ENCODE measurements at regions not wholly inside any gene's neighbourhood (a gene's known extent, or its start where the extent isn't known, plus 50 kb on each side); places are given as distances from the start of the nearest gene placed in this dataset.

- ChIA-PET POLR2A (no interaction called here), CTCF (no interaction called here)
- no peaks in the 10 kb centered on the region for H3F3A ChIP-seq (replicated peaks; ENCODE audit: insufficient read depth)
- no peaks in the 10 kb centered on the region for H3K36me3 ChIP-seq (replicated peaks in 1 of 2; ENCODE audit: control insufficient read depth in 1 of 2, insufficient read depth in 2 of 2, low read length in 1 of 2)
- no peak overlapping the region for H3K4me2 ChIP-seq
- TF ChIP-seq NRF1 (IDR thresholded peaks at IDR 0.05; ENCODE audit: low read depth, low read length) (no peak), FOXM1 (IDR thresholded peaks at IDR 0.05; ENCODE audit: low read depth) (no peak), RFX5 (IDR thresholded peaks at IDR 0.05; ENCODE audit: low read length) (no peak), EZH2phosphoT487 (IDR thresholded peaks at IDR 0.05; ENCODE audit: borderline replicate concordance, low read depth) (no peak), NFIC (IDR thresholded peaks at IDR 0.05; ENCODE audit: borderline replicate concordance) (no peak), TEAD4 (IDR thresholded peaks at IDR 0.05; ENCODE audit: borderline replicate concordance, insufficient read depth) (no peak), CHD2 (IDR thresholded peaks at IDR 0.05; ENCODE audit: low read length, partially characterized antibody) (no peak), IRF3 (IDR thresholded peaks at IDR 0.05; ENCODE audit: low read depth, low read length) (no peak), RCOR1 (IDR thresholded peaks at IDR 0.05; ENCODE audit: low read length) (no peak), TCF12 (IDR thresholded peaks at IDR 0.05) (no peak), SMC3 (IDR thresholded peaks at IDR 0.05; ENCODE audit: low read depth, low read length) (no peak), MEF2A (IDR thresholded peaks at IDR 0.05; ENCODE audit: borderline replicate concordance, low read depth) (no peak), JUND (IDR thresholded peaks at IDR 0.05) (no peak), ELF1 (IDR thresholded peaks at IDR 0.05) (no peak), REST (IDR thresholded peaks at IDR 0.05; ENCODE audit: low read depth, low read length) (no peak)
- H3K79me2 ChIP-seq (ENCODE audit: insufficient read depth): no peaks in the 10 kb centered on the region
- no peak for DNase-seq
- H2AFZ ChIP-seq (ENCODE audit: low read depth): no peak overlapping the region
- peaks cover 3% of the 10 kb centered on the region; the same call in 1 of the 2 replicates for H3K9me2 ChIP-seq
- no peak overlapping the region for H3K9ac ChIP-seq
- 47% methylated on average over 1 of the region's 1 CpG for WGBS (ENCODE audit: low lambda C conversion rate)
- H3K9me3 ChIP-seq: no peaks in the 10 kb centered on the region; the same call in 1 of the 2 replicates
- no peaks in the 10 kb centered on the region for H4K20me1 ChIP-seq (ENCODE audit: insufficient read depth)
- no peak overlapping the region for H3K27ac ChIP-seq (ENCODE audit: low read depth in 2 of 2, low read length in 1 of 2)
- no peaks in the 10 kb centered on the region for H3K4me1 ChIP-seq (ENCODE audit: control insufficient read depth in 1 of 2, insufficient read depth in 2 of 2, low read depth in 1 of 2, low read length in 1 of 2)
- H3K27me3 ChIP-seq (ENCODE audit: insufficient read depth): no peaks in the 10 kb centered on the region
- no peak overlapping the region for H3K4me3 ChIP-seq (ENCODE audit: low read depth in 2 of 2, low read length in 1 of 2)
These were observed 1106.3 kb upstream of the IGFBP7 start for GRCh38 chr4:58216461-58216860.

DNA sequence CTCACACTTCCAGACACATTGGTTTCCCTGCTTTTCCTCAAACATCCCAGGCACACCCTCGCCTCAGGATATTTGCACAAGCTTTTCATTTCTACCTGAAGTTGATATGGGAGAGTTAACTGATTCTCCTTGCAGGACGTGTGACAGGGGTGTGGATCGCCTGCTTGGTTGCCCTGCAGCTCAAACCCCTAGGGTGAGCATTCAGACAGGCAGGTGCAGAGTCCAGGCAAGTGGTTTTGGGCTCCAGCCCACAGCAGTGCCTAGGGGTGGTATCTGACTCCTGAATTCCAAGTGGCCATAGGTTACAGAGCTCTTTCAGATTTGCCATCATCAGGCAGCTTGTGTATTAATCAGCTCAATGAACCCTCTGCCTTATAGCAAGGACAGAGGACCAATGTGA, 1104.2 kb upstream of the IGFBP7 start:
- H3K9ac ChIP-seq: no peak overlapping the region
- DNase-seq: no peak
- no peaks in the 10 kb centered on the region for H4K20me1 ChIP-seq (ENCODE audit: insufficient read depth)
- no peaks in the 10 kb centered on the region; the same call in 1 of the 2 replicates for H3K9me3 ChIP-seq
- H3K36me3 ChIP-seq (replicated peaks in 1 of 2; ENCODE audit: control insufficient read depth in 1 of 2, insufficient read depth in 2 of 2, low read length in 1 of 2): no peaks in the 10 kb centered on the region
- POLR2A ChIA-PET: no interaction called here
- CTCF ChIA-PET: interaction anchor here (1.5 kb wide), 1 partner anchor 12 kb away, joined by 3 read pairs; no protein-coding TSS in a partner anchor
- no peaks in the 10 kb centered on the region for H3K27me3 ChIP-seq (ENCODE audit: insufficient read depth)
- no peak overlapping the region for H3K4me2 ChIP-seq
- no peak overlapping the region for H2AFZ ChIP-seq (ENCODE audit: low read depth)
- H3F3A ChIP-seq (replicated peaks; ENCODE audit: insufficient read depth): no peaks in the 10 kb centered on the region
- H3K27ac ChIP-seq (ENCODE audit: low read depth in 2 of 2, low read length in 1 of 2): no peak overlapping the region
- H3K4me1 ChIP-seq (ENCODE audit: control insufficient read depth in 1 of 2, insufficient read depth in 2 of 2, low read depth in 1 of 2, low read length in 1 of 2): no peaks in the 10 kb centered on the region
- H3K4me3 ChIP-seq (ENCODE audit: low read depth in 2 of 2, low read length in 1 of 2): no peak overlapping the region
- WGBS (ENCODE audit: low lambda C conversion rate): 8% methylated on average over 3 of the region's 3 CpGs
- peaks cover 3% of the 10 kb centered on the region; the same call in 1 of the 2 replicates for H3K9me2 ChIP-seq
- H3K79me2 ChIP-seq (ENCODE audit: insufficient read depth): no peaks in the 10 kb centered on the region
- TF ChIP-seq FOXJ3 (CRISPR knock-in tag; IDR thresholded peaks at IDR 0.05) (no peak), TCF12 (IDR thresholded peaks at IDR 0.05) (no peak), NFIC (IDR thresholded peaks at IDR 0.05; ENCODE audit: borderline replicate concordance) (no peak), GABPA (IDR thresholded peaks at IDR 0.05; ENCODE audit: low read depth) (no peak), MXI1 (IDR thresholded peaks at IDR 0.05; ENCODE audit: low read depth, low read length) (no peak), SMC3 (IDR thresholded peaks at IDR 0.05; ENCODE audit: low read depth, low read length) (no peak), RXRA (IDR thresholded peaks at IDR 0.05; ENCODE audit: borderline replicate concordance, low read depth) (no peak), CHD2 (IDR thresholded peaks at IDR 0.05; ENCODE audit: low read length, partially characterized antibody) (no peak), USF2 (IDR thresholded peaks at IDR 0.05; ENCODE audit: borderline replicate concordance, low read depth, low read length) (no peak), FOSL2 (IDR thresholded peaks at IDR 0.05; ENCODE audit: borderline replicate concordance, low read depth) (no peak), IRF3 (IDR thresholded peaks at IDR 0.05; ENCODE audit: low read depth, low read length) (no peak)

Measured in SK-N-SH (cell line).